ENCODE measurements at regions not wholly inside any gene's neighbourhood (a gene's known extent, or its start where the extent isn't known, plus 50 kb on each side); places are given as distances from the start of the nearest gene placed in this dataset.

- no peaks in the 10 kb centered on the region for H3K36me3 ChIP-seq (replicated peaks; ENCODE audit: low read depth, low read length)
- H3K27ac ChIP-seq (ENCODE audit: low read length), result no peak overlapping the region
- H3K79me2 ChIP-seq (ENCODE audit: low read length), result no peaks in the 10 kb centered on the region
- no peaks in the 10 kb centered on the region for H4K20me1 ChIP-seq (ENCODE audit: insufficient read depth, low read length)
- no peak overlapping the region for H3K4me2 ChIP-seq (ENCODE audit: low read length)
- H2AFZ ChIP-seq (ENCODE audit: low read depth, low read length), result no peak overlapping the region
- no peak overlapping the region for H3K4me3 ChIP-seq (ENCODE audit: low read length)
- no peak overlapping the region for H3K9ac ChIP-seq (ENCODE audit: low read length)
- TF ChIP-seq EZH2phosphoT487 (IDR thresholded peaks at IDR 0.05; ENCODE audit: low read depth), result no peak
- no peaks in the 10 kb centered on the region for H3K9me3 ChIP-seq (ENCODE audit: insufficient read depth, low read length)
- H3K27me3 ChIP-seq (ENCODE audit: low read depth, low read length), result no peaks in the 10 kb centered on the region
- H3K4me1 ChIP-seq (ENCODE audit: low read length), result peaks cover 8% of the 10 kb centered on the region
These were observed 442.1 kb upstream of the PDE3A start for GRCh38 chr12:19926266-19926665.

- Histone ChIP-seq H3K9me3 (ENCODE audit: insufficient read depth, low read length) (no peaks in the 10 kb centered on the region), H4K20me1 (ENCODE audit: insufficient read depth, low read length) (no peaks in the 10 kb centered on the region)
- TF ChIP-seq EZH2phosphoT487 (IDR thresholded peaks at IDR 0.05; ENCODE audit: low read depth), result no peak
- TF ChIP-seq CTCF (IDR thresholded peaks at IDR 0.05; ENCODE audit: low read depth, low read length), result no peak
These were observed 440.7 kb upstream of the PDE3A start for GRCh38 chr12:19927661-19928060.

DNA sequence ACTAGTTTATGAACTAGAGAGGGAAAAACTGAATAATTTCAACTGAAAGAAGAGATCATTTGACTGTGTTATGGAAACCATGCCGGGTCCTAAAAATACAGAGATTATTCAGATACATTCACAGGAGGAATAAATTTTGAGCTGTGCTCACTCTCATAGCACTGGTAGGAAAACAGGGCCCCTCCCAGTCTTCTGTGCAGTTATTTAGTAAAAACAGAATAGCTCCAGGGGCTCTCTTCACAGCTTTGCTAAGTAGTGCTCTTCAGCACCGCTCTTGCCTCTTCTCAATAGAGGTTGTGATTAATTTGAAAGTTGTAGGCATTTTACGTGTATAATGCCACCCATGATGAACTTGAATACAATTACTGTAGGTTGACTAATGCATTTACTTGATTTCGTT, 435.9 kb upstream of the PDE3A start:
- Histone ChIP-seq H3K4me3 (ENCODE audit: low read length) (no peak overlapping the region), H2AFZ (ENCODE audit: low read depth, low read length) (no peak overlapping the region), H3K79me2 (ENCODE audit: low read length) (no peaks in the 10 kb centered on the region), H3K4me1 (ENCODE audit: low read length) (no peaks in the 10 kb centered on the region; the same call in 1 of the 2 replicates), H3K9me3 (ENCODE audit: insufficient read depth, low read length) (no peaks in the 10 kb centered on the region), H3K27ac (ENCODE audit: low read length) (no peak overlapping the region), H3K9ac (ENCODE audit: low read length) (no peak overlapping the region), H3K27me3 (ENCODE audit: low read depth, low read length) (no peaks in the 10 kb centered on the region), H3K36me3 (replicated peaks; ENCODE audit: low read depth, low read length) (no peaks in the 10 kb centered on the region), H3K4me2 (ENCODE audit: low read length) (no peak overlapping the region), H4K20me1 (ENCODE audit: insufficient read depth, low read length) (no peaks in the 10 kb centered on the region)
- no peak for TF ChIP-seq EZH2phosphoT487 (IDR thresholded peaks at IDR 0.05; ENCODE audit: low read depth)
- TF ChIP-seq CTCF (IDR thresholded peaks at IDR 0.05; ENCODE audit: low read depth, low read length), result no peak

More at GRCh38 chr12:19927661-19928060, 440.7 kb upstream of the PDE3A start:
- H3K79me2 ChIP-seq (ENCODE audit: low read length), result no peaks in the 10 kb centered on the region
- no peak overlapping the region for H3K4me3 ChIP-seq (ENCODE audit: low read length)
- no peak overlapping the region for H3K4me2 ChIP-seq (ENCODE audit: low read length)
- no peaks in the 10 kb centered on the region for H3K36me3 ChIP-seq (replicated peaks; ENCODE audit: low read depth, low read length)
- no peak overlapping the region for H2AFZ ChIP-seq (ENCODE audit: low read depth, low read length)
- H3K27me3 ChIP-seq (ENCODE audit: low read depth, low read length), result no peaks in the 10 kb centered on the region
- no peak overlapping the region for H3K9ac ChIP-seq (ENCODE audit: low read length)
- H3K4me1 ChIP-seq (ENCODE audit: low read length), result no peaks in the 10 kb centered on the region
- no peak overlapping the region for H3K27ac ChIP-seq (ENCODE audit: low read length)

- no peak overlapping the region for H3K4me3 ChIP-seq (ENCODE audit: low read length)
- H3K79me2 ChIP-seq (ENCODE audit: low read length), result no peaks in the 10 kb centered on the region
- no peak overlapping the region for H3K27ac ChIP-seq (ENCODE audit: low read length)
- TF ChIP-seq CTCF (IDR thresholded peaks at IDR 0.05; ENCODE audit: low read depth, low read length) (no peak), EZH2phosphoT487 (IDR thresholded peaks at IDR 0.05; ENCODE audit: low read depth) (no peak)
- no peak overlapping the region for H3K9ac ChIP-seq (ENCODE audit: low read length)
- H3K9me3 ChIP-seq (ENCODE audit: insufficient read depth, low read length), result no peaks in the 10 kb centered on the region
- H2AFZ ChIP-seq (ENCODE audit: low read depth, low read length), result no peak overlapping the region
- H3K4me2 ChIP-seq (ENCODE audit: low read length), result no peak overlapping the region
- no peaks in the 10 kb centered on the region for H4K20me1 ChIP-seq (ENCODE audit: insufficient read depth, low read length)
- H3K27me3 ChIP-seq (ENCODE audit: low read depth, low read length), result no peaks in the 10 kb centered on the region
- H3K4me1 ChIP-seq (ENCODE audit: low read length), result no peaks in the 10 kb centered on the region; the same call in 1 of the 2 replicates
- H3K36me3 ChIP-seq (replicated peaks; ENCODE audit: low read depth, low read length), result no peaks in the 10 kb centered on the region
These were observed 434.4 kb upstream of the PDE3A start for GRCh38 chr12:19933924-19934323.

- H3K4me2 ChIP-seq (ENCODE audit: low read length), result no peak overlapping the region
- H3K27ac ChIP-seq (ENCODE audit: low read length), result no peak overlapping the region
- H3K36me3 ChIP-seq (replicated peaks; ENCODE audit: low read depth, low read length), result no peaks in the 10 kb centered on the region
- no peak overlapping the region for H3K4me3 ChIP-seq (ENCODE audit: low read length)
- no peaks in the 10 kb centered on the region; the same call in 1 of the 2 replicates for H3K4me1 ChIP-seq (ENCODE audit: low read length)
- H2AFZ ChIP-seq (ENCODE audit: low read depth, low read length), result no peak overlapping the region
- no peaks in the 10 kb centered on the region for H3K79me2 ChIP-seq (ENCODE audit: low read length)
- H4K20me1 ChIP-seq (ENCODE audit: insufficient read depth, low read length), result no peaks in the 10 kb centered on the region
- no peaks in the 10 kb centered on the region for H3K9me3 ChIP-seq (ENCODE audit: insufficient read depth, low read length)
- no peaks in the 10 kb centered on the region for H3K27me3 ChIP-seq (ENCODE audit: low read depth, low read length)
- H3K9ac ChIP-seq (ENCODE audit: low read length), result no peak overlapping the region
- TF ChIP-seq EZH2phosphoT487 (IDR thresholded peaks at IDR 0.05; ENCODE audit: low read depth) (no peak), CTCF (IDR thresholded peaks at IDR 0.05; ENCODE audit: low read depth, low read length) (no peak)
These were observed 431.2 kb upstream of the PDE3A start for GRCh38 chr12:19937161-19937560.

Data from OCI-LY3 (cell line).